Activated CD4-positive, alpha-beta T cell treated with anti-CD3 and anti-CD28 coated beads, Interleukin-2, amount 50 U/mL, for 16 hours (primary cell): ENCODE measurements at regions not wholly inside any gene's neighbourhood (a gene's known extent, or its start where the extent isn't known, plus 50 kb on each side); places are given as distances from the start of the nearest gene placed in this dataset.

Experiments used
- DNase-seq: peaks from one replicate; pipeline ENCODE4 v3.0.0-alpha.2; 2020

DNA sequence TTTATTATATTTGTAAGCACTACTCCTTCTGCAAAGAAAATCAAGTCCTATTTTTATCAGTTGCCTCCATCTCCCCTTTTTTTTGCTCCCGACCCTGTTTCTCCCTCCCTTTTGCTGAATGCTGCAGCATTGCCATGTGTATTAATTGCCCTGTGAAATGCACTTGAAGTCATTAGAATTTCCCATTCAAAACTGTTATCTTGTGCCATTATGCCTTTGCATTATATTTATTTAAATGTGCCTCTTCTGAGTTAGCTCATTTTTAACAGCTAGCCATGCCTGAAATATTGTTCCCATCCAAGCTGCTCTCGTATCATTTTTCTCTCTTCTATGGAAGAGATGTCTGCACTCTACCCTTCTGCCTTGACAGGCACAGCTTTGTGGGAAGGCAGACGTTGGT is 404.0 kb upstream of the PLXNA2 start:
- DNase-seq, result no peak

DNA sequence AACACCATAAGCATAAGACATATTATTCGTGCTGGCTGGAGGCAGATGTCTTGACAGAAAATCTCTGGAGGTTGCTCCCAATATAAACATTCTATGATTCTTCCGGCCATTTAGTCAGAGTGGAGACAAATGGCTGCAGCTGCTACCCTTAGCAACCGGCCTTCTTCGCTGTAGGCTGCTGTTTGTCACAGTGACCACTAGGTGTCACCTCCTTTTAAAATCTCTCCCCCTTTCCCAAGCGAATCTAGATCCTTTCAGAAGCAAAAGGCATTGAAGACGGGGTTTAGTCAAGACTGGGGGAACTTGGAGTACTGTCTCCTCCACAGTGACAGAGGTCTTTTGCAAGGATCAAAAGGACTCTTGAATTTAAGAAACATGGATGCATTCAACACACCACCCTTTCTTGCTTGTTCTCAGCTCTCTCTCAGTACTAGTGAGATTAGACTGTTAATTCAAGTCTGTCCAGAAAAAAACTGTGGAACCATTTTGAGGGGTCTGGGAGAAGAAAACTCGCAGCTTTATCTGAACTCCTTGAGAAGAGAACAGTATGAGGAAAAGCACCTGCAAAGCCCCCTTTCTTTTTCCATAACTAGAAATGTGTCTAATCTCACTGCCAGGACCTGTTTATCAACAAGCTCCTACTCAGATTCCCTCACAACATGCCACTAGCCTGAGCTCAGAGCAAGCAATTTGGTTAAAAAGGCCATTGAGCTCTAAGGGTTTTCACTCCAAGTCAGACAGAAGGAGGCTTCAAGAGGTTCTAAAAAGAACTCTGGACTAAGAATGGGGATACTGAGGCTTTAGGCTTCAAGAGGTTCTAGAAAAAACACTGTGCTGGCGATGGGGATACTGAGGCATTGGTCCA is 408.3 kb upstream of the PLXNA2 start:
- peak; percentile 48 for DNase-seq

DNA sequence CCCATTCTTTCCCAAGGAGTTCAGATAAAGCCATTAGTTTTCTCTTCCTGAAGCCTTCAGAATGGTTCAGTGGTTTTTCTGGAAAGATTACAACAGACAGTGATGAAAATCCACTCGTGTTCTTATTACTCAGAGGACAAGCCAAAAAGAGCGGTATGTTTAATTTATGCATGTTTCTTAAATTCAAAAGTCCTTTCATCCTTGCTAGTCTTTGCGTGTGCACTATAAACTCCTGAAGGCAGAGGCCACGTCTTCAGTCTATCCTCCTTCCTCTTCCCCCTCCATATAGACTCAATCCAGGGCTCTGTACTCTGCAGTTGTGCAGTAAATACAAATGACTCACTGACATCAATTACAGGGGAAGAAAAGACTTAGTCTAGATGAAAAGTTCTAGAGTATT is 409.2 kb upstream of the PLXNA2 start:
- DNase-seq, result no peak

DNA sequence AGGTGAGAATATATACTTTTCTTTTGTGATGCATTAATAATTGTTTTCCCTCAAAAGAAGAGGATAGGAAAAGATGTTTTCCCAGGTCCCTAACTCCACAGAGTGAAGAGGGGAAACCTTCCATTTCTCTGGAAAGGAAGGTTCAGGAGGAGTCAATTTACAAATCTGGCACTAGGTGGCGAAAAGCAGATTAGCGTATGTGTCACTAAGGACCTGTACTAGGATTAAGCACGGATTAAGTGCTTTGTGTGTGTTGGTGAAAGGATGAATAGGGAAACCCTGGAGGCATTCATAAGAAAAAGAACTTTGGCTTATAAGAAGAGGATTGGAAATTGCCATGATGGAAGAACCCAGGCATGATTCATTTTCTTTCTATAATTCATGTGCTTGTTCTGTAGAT is 410.1 kb upstream of the PLXNA2 start:
- DNase-seq, result no peak

DNA sequence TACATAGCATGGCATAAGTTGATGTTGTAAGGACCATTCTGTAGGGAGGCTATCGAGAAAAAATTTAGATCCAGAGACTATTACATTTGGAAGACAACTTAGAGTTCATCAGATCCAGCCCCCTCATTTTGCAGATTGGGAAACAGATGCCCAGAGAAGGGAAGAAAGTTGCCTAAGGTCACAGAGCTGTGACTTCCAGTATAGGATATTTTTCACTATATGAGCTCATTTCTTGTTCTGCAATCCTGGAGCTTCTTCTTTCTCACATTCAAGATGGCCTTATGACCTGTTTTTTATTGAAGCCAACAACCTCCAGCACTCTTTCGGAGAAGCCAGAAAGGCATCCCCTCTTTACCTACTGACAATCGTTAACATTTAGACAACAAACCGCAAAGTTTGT is 421.8 kb upstream of the PLXNA2 start:
- no peak for DNase-seq

DNA sequence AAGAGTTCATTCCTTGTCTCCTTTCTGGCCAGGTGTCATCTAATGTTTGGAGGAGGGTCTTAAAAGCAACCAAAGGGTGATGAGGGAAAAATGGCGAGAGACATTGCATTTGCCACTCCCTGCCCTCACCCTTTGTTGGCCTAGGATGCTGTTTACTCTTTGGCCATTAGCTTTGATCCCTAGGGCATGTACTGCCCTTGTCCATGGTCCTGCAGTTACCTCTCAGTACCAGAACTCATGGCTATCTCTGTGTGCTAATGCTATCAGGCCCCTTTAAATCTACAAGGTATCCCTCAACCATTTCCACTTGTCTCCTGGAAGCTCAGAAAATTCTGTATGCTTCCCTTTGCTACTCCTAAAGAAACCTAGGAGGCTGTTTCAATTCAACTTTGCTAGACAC is 424.8 kb upstream of the PLXNA2 start:
- no peak for DNase-seq

DNA sequence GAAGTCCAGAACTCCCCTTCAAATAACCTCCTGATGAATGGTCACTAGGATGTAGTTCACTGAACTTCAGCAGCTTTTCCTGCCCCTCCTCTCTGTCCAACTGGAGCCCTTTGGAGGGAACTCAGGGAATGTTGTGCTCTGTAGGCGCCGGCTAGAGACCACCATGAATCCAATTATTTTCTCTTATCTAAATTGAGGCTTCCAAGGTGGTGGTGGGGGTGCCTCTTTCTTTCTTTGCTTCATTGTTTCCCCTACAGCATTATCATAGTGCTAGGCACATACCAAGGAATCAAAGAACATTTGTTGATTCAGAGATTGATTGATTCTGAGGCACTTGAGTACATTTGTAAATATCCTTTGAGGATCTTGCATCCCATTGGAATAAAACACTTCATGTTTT is 426.6 kb upstream of the PLXNA2 start:
- DNase-seq, result no peak

DNA sequence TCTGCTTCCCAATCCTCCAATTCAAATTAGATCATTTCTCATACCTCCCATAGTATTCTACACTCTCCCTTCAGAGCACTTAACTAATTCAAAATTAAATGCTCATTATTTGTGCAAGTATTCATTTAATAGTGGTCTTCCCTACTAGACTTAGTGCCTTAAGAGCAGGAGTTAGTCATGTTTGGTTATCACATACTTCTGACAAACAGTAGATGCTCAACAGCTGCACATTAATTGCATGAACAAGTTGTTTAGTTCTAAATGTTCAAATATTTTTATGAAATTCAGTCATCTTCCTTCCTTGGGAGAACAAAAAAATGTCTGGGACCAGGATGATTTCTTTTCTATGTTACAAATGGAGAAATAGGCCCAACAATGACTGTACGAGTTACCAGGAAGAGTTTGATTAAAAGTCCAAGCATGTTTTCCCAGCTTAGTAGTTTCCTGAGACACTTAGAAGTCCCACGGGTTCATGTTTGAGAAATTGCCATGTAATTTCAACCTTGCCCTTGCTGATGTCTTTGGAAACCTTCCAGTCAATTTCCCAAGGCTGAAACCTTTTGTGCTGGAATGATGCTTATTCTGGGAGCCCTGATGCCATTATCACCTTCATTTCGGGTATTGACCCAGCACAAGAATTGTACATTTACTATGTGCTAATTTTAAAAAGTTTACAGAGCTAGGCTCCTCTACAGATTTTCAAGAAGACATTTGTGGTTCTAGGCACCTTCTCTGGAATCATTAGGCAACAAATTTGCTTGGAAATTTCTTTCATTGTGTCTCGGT is 437.9 kb upstream of the PLXNA2 start:
- DNase-seq, result no peak

DNA sequence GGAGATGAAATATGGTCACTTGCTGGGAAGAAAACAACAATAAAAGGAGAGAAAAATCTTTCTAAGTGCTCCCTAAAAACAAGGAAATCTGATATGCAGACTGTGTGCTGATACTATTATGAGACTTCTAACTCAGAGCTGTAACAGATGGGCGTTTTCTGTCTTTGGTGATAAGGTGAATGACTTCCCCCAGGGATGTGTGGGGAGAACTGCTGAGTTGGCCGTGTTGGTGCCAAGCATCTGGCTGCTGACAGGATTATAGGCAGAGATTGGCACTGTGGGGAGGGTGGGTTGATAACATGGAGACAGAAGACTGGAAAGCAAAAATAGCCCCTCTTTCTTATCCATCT is 438.5 kb upstream of the PLXNA2 start:
- DNase-seq, result no peak

DNA sequence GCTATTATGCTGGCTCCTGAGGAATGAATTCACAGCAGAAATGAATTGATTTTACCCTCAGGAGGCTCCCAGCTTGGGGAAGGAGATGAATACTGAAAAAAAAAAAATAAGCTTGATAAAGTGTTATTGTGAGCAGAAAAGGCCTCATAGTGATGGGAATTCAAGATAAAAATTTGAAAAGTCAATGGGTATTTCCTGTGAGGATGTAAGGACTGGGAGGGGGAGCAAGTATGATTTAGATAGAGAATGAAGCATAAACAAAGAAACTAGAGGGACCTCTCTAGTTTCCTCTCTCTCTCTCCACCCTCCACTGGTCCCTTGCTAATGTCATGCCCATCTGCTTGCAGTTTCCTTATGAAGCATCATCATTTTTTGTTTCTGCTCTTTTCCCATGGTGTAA is 439.0 kb upstream of the PLXNA2 start:
- no peak for DNase-seq

DNA sequence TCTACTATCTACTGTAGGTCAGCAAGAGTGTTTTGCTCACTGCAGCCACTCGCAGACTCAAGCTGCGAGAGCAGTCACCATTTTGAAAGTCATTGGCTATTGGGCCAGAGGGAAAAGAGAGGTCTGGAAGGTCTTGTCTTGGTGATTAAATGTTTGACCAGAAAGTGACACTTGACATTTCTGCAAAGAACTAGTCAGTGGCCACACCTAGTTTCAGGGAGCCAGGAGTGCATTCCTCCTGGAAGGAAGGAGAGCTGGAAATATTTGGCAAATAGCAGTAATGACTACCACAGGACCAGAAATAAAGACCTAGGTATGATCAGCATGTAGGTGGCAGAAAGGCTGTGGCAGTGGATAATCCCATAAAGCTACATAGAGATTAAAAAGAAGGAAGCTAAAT is 440.0 kb upstream of the PLXNA2 start:
- DNase-seq, result no peak

DNA sequence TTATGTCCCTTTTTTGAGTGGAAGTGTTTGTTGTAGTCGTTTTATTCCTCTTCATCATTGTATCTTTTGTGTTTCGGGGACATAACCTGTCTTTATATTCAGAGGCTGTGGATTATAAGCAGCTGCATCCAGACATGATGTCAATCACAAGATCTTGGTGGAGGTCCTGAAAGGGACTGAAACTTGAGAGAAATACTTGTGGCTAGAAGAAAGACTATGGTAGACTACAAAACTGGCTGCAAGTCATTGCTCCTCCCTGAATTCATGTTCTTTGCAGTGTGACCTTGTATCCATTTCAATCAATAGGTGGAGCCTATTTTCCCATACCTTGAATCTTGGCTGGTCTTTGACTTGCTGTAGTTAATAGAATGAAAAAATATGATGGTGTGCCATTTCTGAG is 442.4 kb upstream of the PLXNA2 start:
- DNase-seq, result no peak

DNA sequence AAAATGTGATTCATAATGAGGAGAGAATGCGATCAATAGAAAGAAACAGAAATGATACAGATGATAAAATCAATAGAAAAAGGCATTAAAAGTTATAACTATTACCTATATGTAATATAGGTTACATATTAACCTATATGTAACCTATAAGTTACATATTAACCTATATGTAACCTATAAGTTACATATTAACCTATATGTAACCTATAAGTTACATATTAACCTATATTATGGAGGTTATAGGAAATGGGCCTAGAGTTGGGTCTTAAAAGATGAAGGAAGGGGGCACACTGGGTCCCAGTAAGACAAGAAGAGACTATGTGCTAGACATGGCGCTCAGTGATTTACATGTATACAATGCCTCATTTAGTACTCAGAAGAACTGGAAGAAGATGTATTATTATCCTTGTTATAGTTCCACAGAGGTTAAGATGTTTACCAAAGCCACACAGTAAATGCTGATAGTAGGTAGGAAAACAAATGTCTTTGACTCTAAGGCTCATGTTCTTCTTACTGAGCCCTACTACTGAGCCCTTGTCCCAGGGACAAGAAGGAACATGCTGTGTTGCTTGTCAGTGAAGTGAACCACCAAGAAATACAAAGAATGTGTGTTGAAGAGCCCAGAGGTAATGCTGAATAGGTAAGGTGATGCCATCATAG is 444.6 kb upstream of the PLXNA2 start:
- no peak for DNase-seq

DNA sequence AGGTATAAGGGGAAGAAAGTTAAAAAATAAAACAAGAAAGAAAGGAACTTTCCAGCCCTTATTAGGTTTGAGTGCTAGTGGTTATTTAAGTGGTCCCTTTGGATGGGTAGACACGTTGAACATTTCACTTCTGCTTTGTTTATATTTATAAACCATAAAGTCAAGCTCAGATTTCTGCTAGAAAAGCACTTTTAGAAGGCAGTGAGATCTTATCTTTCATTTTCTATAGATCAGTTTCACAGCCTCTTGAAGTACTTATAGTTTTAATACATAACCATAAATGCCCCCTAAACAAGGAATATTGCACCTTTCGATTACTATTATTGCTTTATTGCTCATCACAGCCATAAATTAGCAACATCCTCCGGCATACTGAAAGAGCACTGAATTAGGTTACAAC is 446.8 kb upstream of the PLXNA2 start:
- no peak for DNase-seq

DNA sequence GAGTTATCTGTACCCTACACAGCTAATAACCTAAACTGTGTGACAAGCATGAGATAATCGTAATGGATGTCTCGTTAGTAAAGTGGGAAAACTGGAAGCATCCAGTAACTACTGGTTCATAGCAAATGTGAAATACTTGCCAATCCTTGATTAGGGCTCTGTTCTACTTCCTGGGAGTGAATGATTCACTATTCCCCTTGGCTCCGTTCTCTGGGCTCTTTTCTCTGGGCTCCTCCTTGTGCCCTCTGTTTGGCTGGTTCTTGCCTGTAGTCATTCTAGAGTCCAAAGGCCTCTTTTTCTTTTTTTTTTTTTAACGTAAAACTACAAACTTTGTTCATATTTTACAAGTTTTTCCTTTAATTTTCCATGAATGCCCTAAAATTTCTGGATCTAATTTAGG is 465.8 kb upstream of the PLXNA2 start:
- DNase-seq, result no peak

DNA sequence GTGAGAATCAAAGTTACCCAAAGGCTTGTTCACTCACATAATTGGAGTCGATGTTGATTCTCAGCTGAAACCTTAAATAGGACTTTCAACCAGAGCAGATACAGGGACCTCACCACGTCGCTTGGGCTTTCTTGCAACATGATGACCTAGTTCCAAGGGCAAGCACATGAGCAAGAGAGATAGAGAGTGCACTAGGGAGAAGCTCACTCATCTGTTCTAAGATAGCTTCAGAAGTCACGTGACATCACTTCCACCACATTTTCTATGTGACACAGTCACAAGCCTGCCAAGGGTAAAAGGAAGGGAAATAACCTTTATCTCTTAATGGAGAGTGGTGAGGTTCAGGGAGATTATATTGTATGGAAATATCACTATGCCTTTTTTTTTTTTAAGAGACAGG is 470.1 kb upstream of the PLXNA2 start:
- DNase-seq, result no peak

DNA sequence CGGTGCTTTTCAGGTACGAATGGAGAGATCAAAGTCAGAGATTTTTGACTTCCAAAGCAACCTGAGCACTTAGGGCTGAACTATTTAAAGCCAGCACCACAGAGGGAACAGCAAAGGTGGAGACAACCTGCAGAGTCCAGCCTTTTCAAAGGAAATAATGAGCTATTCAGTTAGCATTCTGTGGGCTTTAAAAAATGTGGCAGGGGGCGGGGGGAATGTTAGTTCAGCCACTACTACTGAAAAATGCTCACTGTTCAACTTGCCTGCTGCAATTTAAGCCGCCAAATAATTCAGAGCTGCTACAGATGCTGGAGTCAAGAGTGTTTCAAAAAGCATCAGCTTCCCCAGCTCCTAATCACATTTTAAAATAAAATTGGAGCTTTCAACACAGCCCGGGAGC is 473.3 kb upstream of the PLXNA2 start:
- no peak for DNase-seq

DNA sequence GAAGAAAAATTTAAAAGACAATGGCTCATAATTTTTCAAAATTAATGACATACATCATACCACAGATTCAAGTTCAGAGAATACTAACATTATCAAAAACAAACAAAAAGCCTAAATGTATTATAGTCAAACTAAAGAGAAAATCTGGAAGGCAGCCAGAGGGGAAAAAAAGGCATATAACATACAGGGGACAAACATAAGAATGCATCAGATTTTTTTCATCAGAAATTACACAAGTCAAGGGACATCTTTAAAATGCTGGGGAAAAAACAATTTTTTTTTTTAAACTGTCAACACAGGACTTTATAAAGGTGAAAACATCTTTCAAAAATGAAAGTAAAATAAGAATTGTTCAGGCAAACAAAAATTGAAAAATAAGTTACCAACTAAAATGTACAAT is 478.4 kb upstream of the PLXNA2 start:
- no peak for DNase-seq

DNA sequence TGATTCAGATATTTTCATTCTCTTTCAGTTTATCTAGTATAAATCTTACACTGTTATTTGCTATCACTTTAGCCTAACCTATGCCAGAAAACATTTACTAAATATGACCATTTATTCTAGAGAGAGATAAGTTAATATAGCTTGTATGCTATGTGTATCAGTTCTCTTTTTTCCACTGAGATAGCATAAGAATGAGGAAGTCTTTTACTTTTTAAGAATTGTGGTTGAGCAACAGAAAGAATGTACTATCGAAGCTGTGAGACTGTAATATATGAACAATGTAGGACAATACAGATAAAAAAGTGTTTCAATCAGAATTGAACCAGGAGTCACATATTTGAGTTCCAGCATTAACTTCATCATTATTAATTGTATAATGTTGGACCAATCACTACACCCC is 479.9 kb upstream of the PLXNA2 start:
- no peak for DNase-seq

DNA sequence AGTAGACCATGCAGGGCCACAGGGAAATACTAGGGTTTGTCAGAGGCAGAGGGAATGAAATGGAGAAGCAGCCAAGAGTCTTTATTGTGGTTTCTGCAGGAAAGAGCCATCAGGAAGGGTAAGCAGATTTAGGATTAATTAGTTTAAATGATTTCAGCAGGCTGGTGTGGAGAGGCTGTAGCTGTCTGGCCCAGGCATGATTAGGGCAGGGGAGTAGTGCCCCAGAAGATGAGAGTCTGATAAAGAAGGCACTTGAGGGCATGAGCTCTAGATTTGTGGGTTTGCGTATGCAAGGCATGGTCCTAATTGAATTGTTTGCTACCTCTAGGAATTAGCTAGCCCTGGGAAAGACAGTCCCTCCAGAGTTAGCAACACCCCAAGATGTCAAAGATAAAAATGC is 484.6 kb upstream of the PLXNA2 start:
- no peak for DNase-seq

DNA sequence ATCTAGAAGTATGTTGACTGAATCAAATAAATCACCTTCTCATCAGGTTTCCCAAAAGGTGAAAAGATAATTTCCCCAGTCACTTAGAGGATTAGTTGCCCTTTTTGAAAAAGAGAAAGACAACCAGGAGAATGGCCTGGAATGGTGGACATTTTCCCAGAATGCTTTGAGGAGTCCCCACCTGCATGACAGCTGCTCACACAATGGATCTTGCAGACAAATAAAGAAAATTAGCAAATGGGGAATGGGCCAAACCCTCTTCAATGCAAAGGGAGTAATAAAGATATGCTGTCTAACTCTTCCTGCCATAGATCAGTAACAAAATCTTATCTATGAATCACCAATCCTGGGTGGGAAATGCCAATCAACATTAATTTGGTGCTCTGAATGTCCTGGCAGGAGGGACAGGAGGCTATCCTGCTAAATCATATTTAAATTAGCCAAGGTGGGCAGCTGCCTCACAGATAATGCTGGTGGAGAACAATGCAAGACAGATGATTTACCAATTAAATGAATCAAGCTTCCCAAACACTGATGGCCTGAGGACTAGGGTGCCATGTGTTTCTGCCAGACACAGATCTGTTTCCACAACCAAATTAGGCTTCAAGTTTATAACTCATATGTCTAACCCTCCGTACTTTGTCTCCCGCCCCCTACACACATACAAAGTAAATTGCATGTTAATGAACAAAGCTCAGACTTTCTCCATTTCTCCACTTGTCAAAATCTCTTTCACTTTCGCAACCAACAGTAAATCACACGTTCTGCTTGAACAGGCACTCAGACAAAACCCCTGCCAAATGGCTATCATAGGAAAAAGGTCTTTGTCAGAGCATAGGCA is 488.0 kb upstream of the PLXNA2 start:
- no peak for DNase-seq

DNA sequence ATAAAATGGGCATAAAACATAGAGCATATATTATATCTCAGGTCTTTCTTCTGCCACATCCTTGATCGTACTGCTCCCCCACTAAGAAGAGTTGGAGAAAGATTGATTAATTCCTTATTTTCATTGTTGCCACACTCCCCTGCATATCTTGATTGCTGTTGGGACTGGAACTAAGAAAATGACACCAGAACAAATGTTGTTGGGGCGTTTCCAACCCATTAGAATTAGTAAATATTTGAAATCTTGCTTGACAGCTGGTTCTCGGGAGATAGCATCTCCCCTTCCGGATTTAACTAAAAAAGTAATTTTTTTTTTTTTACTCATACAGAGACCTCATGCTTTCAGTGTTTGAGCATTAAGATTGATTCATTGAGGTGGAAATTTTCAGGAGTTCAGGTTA is 493.0 kb upstream of the PLXNA2 start:
- no peak for DNase-seq

DNA sequence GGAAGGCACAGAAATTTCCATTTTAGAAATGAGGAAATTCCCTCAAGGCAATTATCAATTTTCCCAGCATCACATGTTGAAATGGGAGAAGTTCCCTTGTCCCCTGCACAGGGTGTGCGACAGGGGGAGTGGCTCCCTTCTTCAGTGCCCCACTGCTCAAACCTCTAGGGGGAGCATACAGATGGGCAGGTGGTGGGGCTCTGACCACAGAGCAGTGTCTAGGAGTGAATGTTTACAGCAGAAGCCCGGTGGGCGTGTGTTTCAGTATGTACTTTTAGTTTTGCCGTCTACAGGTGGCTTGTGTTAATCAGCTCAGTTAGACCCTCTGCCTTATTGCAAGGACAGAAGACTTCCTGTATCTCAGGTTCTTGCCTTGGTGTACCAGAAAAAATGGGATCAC is 493.7 kb upstream of the PLXNA2 start:
- no peak for DNase-seq
